Hematopoietic multipotent progenitor cell treated with erythropoietin and hydrocortisone succinate and interleukin-3 and kit ligand, for 4 days (in vitro differentiated cells): ENCODE measurements at regions not wholly inside any gene's neighbourhood (a gene's known extent, or its start where the extent isn't known, plus 50 kb on each side); places are given as distances from the start of the nearest gene placed in this dataset.
A peak's percentile ranks its signal among the peaks of the same experiment; 100 is the strongest.
"Not testable (repeated sequence)": the region's sequence is repeated elsewhere in the genome, so short reads cannot be mapped to it uniquely, and the experiment has no call there.

ENCODE experiments used
- DNase-seq: peaks from one replicate; pipeline ENCODE4 v3.0.0-alpha.2; 2015

GRCh38 chr16:85225721-85226120 lies 113.4 kb upstream of the CIBAR2 start:
- no peak for DNase-seq

- no peak for DNase-seq
Measured at GRCh38 chr16:85227084-85227945, 115.0 kb upstream of the CIBAR2 start.

GRCh38 chr16:85227946-85228862 lies 115.9 kb upstream of the CIBAR2 start:
- no peak for DNase-seq

- no peak for DNase-seq
Measured at GRCh38 chr16:85228970-85229430, 116.7 kb upstream of the CIBAR2 start.

- DNase-seq: no peak
Measured at GRCh38 chr16:85229869-85230462, 117.7 kb upstream of the CIBAR2 start.

- not testable (repeated sequence) for DNase-seq
Measured at GRCh38 chr16:85230764-85231383, 118.6 kb upstream of the CIBAR2 start.

GRCh38 chr16:85231959-85232358 lies 119.7 kb upstream of the CIBAR2 start:
- DNase-seq: no peak

- DNase-seq: no peak
Measured at GRCh38 chr16:85232369-85233142, 120.3 kb upstream of the CIBAR2 start.

- no peak for DNase-seq
Measured at GRCh38 chr16:85233516-85233915, 121.2 kb upstream of the CIBAR2 start.

GRCh38 chr16:85234310-85235204 lies 122.3 kb upstream of the CIBAR2 start:
- DNase-seq: no peak

- no peak for DNase-seq
Measured at GRCh38 chr16:85235991-85236817, 123.9 kb upstream of the CIBAR2 start.

- no peak for DNase-seq
Measured at GRCh38 chr16:85236818-85237150, 124.5 kb upstream of the CIBAR2 start.

GRCh38 chr16:85237817-85238216 lies 125.5 kb upstream of the CIBAR2 start:
- no peak for DNase-seq

GRCh38 chr16:85238233-85238647 lies 126.0 kb upstream of the CIBAR2 start:
- no peak for DNase-seq

GRCh38 chr16:85239239-85239638 lies 127.0 kb upstream of the CIBAR2 start:
- no peak for DNase-seq

GRCh38 chr16:85239871-85240270 lies 127.6 kb upstream of the CIBAR2 start:
- DNase-seq: no peak

- peak; percentile 35 for DNase-seq
Measured at GRCh38 chr16:85240982-85241924, 129.0 kb upstream of the CIBAR2 start.

GRCh38 chr16:85242140-85242539 lies 129.9 kb upstream of the CIBAR2 start:
- no peak for DNase-seq

- DNase-seq: no peak
Measured at GRCh38 chr16:85243308-85243707, 131.0 kb upstream of the CIBAR2 start.
